GM19468 (cell line): ENCODE measurements at regions not wholly inside any gene's neighbourhood (a gene's known extent, or its start where the extent isn't known, plus 50 kb on each side); places are given as distances from the start of the nearest gene placed in this dataset.

Experiments
- ATAC-seq: cut with Tn5 transposase; IDR thresholded peaks from one replicate; pipeline ENCODE4 v1.9.1; 2021; ENCODE audit warnings: mild to moderate bottlenecking, moderate library complexity, moderate number of reproducible peaks; ENCODE audit not compliant: unreplicated experiment; ENCODE audit errors: extremely low read depth

DNA sequence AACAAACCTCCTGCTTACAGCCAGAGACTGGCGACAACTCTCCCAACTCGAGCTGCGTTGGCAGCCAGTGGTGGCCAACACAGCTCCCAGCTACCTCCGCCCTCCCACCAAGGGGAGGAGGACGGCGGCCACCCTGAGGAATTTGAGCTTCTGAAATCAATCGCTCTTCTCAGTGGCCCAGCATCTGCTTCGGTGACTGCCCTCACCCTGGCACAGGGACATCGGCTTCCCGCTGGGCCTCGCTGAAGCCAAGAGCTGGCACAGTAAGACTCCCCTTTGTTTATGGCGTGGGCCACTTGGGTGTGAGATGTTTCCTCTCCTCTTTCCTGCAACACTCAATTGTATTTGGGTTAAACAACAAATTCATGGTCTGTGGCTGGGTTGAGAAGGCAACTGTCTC, 136.2 kb downstream of the ZBTB18 start:
- ATAC-seq: no peak

DNA sequence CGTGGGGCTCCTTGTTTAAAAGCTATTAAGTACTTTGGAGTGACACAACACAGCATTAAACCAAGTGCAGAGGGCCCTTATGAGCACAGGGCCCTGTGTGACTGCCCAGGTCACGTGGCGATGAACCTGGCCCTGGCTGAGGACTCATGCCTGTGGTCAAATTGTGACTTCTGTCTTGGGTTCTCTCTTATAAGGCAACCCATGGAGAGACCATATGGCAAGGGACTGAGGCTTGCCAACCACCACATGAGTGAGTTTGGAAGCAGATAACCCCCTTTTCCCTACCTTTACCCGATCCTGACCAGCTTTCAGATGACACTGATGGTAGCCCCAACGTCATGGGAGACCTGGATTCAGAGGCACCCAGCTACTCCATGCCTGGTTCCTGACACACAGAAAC, 140.5 kb downstream of the ZBTB18 start:
- ATAC-seq: no peak

DNA sequence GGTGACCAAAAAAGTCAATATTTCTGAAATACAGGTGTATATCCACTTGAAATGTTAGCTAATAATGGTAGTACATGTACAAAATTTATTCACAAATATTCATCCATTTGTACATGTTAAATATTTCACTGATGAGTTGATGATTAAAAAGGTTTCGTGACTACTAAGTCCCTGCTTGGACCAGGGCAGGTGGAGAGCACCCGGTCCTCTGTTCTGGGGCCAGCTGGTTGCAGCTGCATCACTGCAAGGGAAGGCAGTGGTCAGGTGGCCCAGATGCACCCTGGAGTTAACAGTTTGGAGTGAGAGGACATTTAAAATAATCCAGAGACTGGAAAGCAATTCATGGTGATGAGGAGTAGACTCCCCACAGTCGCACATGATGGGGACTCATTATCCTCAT, 141.2 kb downstream of the ZBTB18 start:
- ATAC-seq: no peak

DNA sequence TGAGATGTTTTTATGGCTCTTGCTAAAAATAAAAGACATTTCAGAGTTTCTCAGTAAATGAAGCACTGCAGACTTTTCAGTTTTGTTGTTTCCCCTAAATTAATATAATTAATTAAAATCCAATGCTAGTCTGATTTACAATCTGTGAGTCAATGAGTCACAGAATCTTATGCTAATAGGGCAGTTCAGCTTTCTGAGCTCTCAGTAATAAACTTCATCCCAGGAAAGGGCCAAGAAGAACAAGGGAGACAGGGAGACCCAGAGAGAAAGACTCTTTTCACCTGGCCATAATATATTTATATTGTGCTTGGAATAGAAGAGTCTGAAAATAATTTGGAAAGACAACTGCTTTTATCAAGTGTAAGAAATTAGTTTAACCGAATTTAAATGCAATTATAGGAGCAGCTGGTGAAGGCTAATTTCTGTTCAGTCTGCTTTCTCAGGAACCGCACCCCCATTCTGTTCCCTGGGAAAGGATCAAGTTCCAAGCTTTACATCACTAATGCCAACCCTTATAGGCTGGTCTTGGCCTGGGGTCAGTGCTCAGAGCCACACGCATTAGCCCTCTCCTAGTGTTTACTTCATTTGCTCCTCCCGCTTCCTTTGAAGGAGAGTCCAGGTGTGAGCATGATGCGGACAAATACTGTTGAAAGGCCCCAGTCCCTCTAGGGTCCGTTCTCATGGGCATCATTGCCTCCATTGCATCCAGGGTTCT, 145.6 kb downstream of the ZBTB18 start:
- no peak for ATAC-seq

DNA sequence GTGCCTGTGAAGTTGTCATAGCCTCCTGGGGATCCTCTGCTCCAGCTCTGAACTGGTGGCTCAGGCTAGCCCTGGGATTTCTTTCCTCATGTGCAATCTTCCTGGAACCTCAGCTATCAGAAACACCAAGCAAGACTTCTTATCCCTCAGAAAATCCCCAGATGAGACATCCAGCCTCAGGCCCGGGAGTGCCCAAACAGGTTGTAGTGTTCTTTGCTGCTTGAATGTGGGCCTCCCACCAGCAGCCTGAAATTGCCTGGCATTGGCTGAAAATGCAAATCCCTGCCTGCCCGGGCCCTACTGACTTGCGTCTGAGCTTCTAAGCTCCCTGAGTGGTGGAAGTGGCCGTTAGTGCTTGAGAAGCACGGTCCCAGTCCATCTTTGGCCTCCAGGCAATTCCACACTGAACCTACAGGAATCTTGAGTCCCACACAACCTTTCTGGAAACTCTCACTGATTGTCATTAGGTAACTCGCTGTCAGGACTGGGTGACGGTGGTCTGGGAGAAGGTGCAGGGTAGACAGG, 146.8 kb downstream of the ZBTB18 start:
- no peak for ATAC-seq

DNA sequence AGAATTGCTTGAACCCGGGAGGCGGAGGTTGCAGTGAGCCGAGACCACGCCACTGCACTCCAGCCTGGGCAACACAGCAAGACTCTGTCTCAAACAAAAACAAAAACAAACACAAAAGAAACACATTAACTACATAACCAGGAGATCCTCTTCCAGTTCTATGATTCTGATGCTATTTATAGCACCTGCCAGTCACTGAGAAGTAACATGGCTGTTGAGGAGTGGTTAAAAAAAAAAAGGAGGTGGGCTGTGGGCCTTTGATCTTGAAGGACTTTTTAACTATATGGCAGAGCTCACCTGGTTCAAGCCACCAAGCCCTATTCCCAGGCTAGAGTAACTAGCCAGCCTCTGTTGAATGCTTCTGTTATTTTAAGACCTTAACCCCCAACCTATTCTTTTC, 148.8 kb downstream of the ZBTB18 start:
- ATAC-seq: no peak

DNA sequence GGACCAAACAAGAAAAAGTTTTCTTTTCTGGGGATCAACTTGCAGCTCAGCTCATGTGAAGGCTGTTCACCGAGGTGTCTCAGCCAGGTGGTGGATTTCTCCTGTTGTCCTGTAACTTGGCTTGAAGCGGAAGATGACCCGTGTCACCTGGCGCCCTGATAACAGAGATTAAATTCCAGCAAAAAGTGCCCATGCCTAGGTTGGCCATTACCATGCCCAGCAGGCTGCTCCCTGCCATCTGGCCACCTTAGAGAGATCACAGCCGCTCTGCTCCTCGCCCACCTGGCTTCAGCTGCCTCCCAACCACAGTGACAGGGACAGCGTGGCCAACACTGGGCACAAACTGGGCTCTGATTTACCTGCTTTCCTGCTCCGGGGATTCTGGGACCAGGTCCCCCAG, 149.5 kb downstream of the ZBTB18 start:
- no peak for ATAC-seq

DNA sequence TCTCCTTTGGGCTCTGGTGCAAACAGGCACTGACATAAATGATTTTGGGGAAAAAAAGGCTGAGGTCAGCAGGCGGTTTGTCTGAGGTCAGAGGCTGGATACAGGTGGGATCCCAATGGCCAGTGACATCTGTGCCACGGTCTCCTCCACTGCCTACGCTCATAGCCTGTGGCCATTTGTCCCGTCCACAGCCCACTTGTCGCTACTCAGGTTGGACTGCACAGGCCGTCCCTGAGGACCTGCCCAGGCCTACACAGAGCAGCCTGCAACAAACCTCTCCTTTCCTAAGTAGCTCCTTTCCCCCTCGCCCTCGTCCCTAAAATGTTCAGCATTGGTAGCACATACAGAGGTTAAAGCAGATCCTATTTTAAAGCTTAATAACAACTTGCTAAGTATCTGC, 150.7 kb downstream of the ZBTB18 start:
- ATAC-seq: no peak

DNA sequence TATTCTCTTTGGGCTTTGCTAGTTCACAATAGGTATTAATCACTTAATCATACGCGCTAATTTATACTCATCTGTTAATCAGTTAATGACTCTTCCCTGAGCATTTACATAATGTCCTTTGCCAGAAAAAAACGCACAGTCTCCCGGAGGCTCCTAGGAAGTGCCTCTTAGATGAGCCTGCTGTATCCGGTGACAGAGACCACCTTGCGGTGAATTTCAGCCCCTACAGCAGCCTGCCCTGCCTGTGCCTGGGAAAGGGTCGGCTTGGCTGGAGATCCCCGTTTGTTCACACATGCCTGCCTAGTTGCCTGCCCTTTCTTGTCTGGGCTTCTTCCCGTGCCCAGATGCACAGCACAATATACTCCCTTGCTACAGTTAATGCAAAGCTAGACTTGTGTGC, 152.9 kb downstream of the ZBTB18 start:
- ATAC-seq: no peak

DNA sequence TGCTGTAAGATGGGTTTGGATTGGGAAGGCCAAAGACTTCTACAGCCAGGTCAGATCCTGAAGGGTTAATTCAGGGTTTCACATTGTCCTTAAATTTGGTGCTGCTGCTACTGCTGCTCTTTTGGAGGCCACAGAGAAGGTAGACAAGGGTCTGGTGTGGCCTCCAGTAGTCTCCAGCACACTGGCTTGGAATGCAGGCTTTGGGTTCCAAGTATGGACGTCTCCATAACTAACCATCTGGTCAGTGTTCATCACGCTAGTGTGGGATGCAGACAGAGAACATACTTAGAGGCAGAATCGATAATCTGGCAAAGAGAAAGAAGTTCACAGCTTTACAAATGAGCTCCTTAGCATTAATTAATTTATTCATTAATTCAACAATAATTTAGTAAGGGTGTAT, 154.1 kb downstream of the ZBTB18 start:
- no peak for ATAC-seq

DNA sequence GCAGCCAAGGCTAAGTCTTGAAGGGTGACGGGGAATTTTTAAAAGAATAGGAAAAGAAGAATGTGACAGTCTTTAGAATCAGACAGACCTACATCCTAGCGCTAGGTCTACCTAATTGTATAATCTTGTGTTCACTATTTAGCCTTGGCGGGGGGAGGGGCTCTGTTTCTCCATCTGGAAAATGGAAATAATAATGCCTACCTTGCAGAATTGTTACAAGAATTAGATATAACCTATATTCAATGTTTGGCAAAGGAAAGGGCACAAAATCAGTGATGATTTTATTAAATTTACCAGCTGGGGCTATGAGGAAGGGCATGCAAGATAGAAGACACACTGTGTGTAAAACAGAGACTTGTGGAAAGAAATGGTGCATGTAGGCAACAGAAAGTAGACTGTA, 154.8 kb downstream of the ZBTB18 start:
- no peak for ATAC-seq

DNA sequence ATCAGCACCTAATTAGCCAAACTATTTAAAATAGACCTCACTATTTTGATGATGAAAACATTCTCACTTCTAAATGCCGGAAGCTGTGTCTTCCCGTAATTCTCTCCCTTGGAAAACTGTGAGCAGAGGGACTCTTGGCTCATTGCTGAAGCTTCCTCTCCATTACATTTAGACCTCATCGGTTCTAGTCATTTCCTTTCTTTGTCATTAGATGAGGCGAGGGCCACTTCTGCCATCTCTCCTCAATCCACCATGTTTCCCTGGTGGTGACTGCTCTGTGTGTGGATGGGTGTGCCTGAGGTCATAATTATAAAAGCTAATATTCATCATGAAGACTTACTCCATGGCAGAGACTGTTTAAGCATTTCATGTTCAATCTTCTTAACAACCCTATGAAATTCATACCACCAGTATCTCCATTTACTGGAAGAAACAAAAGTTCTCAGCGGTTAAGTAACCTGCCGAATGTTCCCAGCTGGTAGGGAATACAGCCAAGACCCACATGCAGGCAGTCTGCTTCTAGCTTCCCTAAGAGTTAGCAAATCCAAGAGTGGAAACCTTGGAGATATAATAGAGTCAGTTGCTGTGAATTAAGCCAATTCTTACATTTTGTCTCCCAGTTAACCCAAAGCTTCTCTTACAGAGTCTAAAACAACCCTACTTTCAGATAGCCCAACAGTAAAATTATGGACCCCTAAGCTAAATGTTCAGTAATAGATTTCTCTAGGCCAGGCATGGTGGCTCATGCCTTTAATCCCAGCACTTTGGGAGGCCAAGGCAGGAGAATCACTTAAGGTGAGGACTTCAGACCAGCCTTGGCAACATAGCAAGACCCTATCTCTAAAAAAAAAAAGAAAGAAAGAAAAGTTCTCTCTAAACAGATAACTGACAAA, 156.2 kb downstream of the ZBTB18 start:
- no peak for ATAC-seq

DNA sequence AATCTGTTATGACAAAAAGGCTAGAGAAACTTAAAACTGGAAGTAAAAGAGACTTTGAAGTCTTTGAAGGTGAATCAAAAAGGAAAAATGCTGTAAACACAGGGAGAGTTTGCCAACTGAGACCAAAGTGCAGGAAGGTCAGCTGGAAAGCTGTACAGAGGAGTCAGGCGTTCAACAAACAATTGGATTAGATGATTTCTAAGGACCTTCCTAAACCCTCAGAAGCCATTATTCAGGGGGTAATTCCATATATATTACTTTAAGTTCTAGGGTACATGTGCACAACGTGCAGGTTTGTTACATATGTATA, 156.8 kb downstream of the ZBTB18 start:
- no peak for ATAC-seq

DNA sequence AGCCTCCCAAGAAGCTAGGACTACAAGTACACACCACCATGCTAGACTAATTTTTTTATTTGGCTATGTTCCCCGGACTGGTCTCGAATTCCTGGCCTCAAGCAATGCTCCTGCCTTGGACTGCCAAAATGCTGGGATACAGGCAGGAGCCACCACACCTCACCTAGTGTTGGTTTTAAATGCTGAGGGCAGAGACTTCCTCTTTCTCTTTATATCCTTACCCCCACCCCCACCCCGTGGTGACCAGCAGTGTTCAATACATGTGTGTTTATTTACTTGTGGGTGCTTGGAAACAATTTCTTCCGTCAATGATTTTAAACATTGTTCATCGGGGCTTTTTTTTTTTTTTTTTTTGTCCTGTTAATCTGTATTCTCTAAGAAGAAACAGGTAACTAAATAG, 158.9 kb downstream of the ZBTB18 start:
- ATAC-seq: no peak

DNA sequence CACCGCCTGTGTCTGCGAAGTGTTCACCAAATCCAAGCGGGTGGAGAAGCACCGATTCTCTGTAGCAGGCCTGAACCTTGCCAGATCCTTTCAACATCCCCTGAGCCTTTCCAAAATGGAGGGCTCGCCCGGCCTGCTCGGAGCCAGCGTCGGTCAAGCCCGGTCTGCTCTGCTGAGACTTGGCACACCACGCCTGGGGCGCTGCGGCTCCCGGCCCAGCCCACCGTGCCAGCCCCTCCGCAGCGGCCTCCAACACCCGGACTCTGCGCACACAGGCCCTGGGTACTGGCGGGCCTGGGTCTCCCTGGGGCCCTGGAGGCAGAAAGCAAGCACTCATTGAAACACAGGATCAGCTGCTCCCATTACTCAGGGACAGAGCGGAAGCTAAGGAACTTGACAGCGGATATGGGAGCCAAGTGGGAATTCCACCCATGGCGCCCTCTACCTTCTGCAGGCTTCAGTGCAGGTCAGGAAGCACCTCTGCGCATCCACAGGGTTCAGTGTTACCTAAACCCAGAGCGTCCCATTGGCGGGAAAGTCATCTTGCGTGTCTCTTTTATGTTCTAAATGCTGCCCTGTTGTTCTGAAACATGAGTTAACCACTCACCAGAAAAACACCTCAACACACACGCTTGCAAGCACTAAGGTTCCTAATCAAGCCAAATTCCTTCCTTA, 159.9 kb downstream of the ZBTB18 start:
- ATAC-seq: no peak

DNA sequence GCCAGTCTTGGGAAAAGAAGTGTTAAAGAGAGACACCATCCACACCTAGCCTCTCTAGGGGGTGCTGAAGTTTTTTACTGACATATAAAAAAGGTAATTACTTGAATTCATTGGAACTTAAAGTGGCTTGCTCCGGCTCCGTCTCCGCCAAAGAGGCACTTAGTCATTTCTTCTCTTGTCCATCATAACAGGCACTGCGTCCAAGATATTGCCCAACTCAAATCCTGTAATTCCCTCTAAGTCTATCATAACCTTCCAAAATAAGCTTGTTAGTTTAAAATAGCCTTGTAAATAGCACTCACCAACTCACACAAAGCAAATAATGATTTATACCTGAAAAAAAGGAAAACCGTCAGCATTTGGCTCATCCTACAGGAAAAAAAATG, 160.5 kb downstream of the ZBTB18 start:
- ATAC-seq: no peak

DNA sequence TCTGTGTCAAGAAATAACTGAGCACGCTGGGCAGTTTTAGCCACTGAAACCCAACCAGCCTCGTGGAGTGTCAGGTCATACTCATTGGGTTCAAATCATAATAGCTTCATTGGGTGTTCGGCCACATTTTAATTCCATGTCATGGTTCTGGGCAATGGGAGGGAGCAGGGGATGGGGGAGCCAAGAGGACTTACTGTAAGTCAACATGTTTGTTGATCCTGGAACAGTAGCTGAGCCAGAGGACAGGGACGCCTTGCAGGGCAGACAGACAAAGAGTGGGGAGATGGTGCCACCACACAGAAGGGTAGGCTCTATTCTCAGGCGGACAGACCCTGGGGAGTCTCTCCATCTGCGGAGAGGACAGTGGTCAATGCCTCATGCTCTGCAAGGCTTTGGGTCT, 161.1 kb downstream of the ZBTB18 start:
- no peak for ATAC-seq

DNA sequence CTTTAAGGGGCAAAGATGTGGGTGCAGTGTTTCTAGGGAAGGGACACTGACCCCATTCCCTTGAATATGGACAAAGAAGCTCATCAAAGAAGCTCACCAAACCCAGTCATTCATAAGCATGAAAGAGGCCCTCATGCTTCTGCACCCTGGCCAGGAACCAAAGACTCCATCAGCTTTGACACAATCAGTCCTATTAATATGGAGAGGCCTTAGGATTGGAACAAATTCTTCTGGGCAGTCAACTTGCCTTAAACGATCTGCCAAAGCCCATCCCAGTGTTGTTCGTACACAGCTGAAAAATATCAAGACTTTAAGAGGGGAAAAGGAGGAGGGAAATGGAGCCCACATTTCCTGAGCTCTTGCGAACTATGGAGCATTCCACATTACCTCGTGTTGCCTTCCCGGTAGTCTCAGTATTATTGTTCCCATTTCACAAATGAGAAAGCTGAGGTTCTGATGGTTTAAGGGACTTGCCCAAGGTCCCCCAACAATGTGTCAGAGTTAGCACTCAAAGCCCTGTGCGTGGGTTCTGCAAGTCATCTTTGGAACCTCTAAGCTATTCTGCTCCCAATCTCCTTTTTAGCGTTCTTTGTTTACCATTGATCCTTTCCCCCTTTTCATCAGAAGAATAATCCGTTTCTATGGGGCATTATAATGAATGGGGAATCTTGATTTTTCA, 161.9 kb downstream of the ZBTB18 start:
- no peak for ATAC-seq

DNA sequence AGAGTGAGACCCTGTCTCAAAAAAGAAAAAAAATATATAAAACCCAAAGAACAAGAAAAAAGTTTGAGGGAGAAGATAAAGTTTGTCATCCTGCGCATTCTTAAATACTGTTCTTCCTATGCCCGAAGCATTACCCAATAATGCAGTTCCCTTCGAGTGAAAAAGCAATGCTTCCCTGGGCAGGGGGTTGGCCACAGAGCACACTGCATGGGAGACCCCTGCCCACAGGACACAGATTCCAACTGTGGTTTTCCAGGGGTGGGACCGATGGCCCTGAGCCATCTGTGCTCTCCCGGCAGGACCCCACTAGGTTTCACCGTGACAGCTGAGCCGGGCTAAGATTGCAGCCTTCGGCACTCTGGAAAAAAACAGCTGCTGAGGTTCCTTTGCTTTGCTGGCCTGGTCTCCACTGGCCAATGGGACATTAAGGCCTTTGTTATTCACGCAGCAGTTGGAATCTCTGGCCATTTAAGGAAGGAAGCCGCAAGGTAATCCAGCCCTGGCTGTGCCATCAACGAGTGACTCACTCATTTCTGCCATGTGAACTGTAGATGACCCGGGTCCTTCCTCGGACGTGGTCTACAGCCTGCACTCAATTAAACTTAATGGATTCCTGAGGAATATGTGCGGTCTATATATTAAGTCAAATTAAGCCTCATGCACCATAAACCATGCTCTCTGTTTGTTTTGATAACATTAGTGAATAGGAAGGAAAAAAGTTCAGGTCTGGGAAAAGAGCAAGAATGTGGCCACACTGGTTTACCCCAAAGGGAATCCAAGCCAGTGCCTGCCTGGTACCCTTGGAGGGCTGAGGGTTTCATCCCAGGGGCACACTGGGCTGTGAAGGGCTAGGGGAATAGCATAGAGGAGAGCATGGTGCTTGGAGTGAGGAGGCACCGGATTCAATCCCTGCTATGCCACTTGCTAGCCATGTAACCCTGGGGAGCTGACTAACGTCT, 163.2 kb downstream of the ZBTB18 start:
- ATAC-seq: no peak
